ENCODE measurements at regions not wholly inside any gene's neighbourhood (a gene's known extent, or its start where the extent isn't known, plus 50 kb on each side); places are given as distances from the start of the nearest gene placed in this dataset.

- CTCF ChIA-PET, result no interaction called here
- H3K27ac Mint-ChIP-seq, result no peak overlapping the region
- peaks cover 2% of the 10 kb centered on the region for H3K9me3 Mint-ChIP-seq
- H3K27me3 Mint-ChIP-seq, result no peaks in the 10 kb centered on the region
- TF ChIP-seq CTCF (IDR thresholded peaks at IDR 0.05), result no peak
- no peak for DNase-seq
- POLR2A ChIA-PET, result no interaction called here
- intact Hi-C loops (cut with micrococcal nuclease), result no loop called here
- H3K4me3 Mint-ChIP-seq, result no peak overlapping the region
- no peak for ATAC-seq
- H3K36me3 Mint-ChIP-seq (ENCODE audit: low read depth), result no peaks in the 10 kb centered on the region
- no peaks in the 10 kb centered on the region for H3K4me1 Mint-ChIP-seq (ENCODE audit: low read depth)
Observed at GRCh38 chr7:8923164-8923806, 489.9 kb downstream of the NXPH1 start.

- POLR2A ChIA-PET, result no interaction called here
- no peak for TF ChIP-seq CTCF (IDR thresholded peaks at IDR 0.05)
- no peaks in the 10 kb centered on the region for H3K4me1 Mint-ChIP-seq (ENCODE audit: low read depth)
- no peaks in the 10 kb centered on the region for H3K9me3 Mint-ChIP-seq
- H3K4me3 Mint-ChIP-seq, result no peak overlapping the region
- H3K27ac Mint-ChIP-seq, result no peak overlapping the region
- CTCF ChIA-PET, result no interaction called here
- ATAC-seq (no peak), DNase-seq (no peak)
- H3K36me3 Mint-ChIP-seq (ENCODE audit: low read depth), result no peaks in the 10 kb centered on the region
- H3K27me3 Mint-ChIP-seq, result no peaks in the 10 kb centered on the region
- intact Hi-C loops (cut with micrococcal nuclease), result no loop called here
Observed at GRCh38 chr7:8931906-8932646, 498.7 kb downstream of the NXPH1 start.

- H3K4me1 Mint-ChIP-seq (ENCODE audit: low read depth), result no peaks in the 10 kb centered on the region
- no peak for ATAC-seq
- no peaks in the 10 kb centered on the region for H3K9me3 Mint-ChIP-seq
- no peak overlapping the region for H3K27ac Mint-ChIP-seq
- DNase-seq, result no peak
- CTCF ChIA-PET, result no interaction called here
- no peaks in the 10 kb centered on the region for H3K27me3 Mint-ChIP-seq
- no peak for TF ChIP-seq CTCF (IDR thresholded peaks at IDR 0.05)
- POLR2A ChIA-PET, result no interaction called here
- H3K36me3 Mint-ChIP-seq (ENCODE audit: low read depth), result no peaks in the 10 kb centered on the region
- intact Hi-C loops (cut with micrococcal nuclease), result no loop called here
- no peak overlapping the region for H3K4me3 Mint-ChIP-seq
Observed at GRCh38 chr7:8932751-8933150, 499.3 kb downstream of the NXPH1 start.

GRCh38 chr7:8937204-8937603 is 503.8 kb downstream of the NXPH1 start:
- Mint-ChIP-seq H3K9me3 (peaks cover 2% of the 10 kb centered on the region), H3K4me3 (no peak overlapping the region), H3K27me3 (no peaks in the 10 kb centered on the region), H3K4me1 (ENCODE audit: low read depth) (no peaks in the 10 kb centered on the region), H3K36me3 (ENCODE audit: low read depth) (no peaks in the 10 kb centered on the region), H3K27ac (no peak overlapping the region)
- ChIA-PET CTCF (no interaction called here), POLR2A (no interaction called here)
- no peak for TF ChIP-seq CTCF (IDR thresholded peaks at IDR 0.05)
- ATAC-seq, result no peak
- DNase-seq, result no peak
- intact Hi-C loops (cut with micrococcal nuclease), result no loop called here

GRCh38 chr7:8938044-8938805 is 504.8 kb downstream of the NXPH1 start:
- Mint-ChIP-seq H3K4me1 (ENCODE audit: low read depth) (no peaks in the 10 kb centered on the region), H3K9me3 (peaks cover 4% of the 10 kb centered on the region), H3K4me3 (no peak overlapping the region), H3K27ac (no peak overlapping the region), H3K27me3 (no peaks in the 10 kb centered on the region), H3K36me3 (ENCODE audit: low read depth) (no peaks in the 10 kb centered on the region)
- DNase-seq, result no peak
- intact Hi-C loops (cut with micrococcal nuclease), result no loop called here
- POLR2A ChIA-PET, result no interaction called here
- ATAC-seq, result no peak
- CTCF ChIA-PET, result no interaction called here
- no peak for TF ChIP-seq CTCF (IDR thresholded peaks at IDR 0.05)
